ENCODE measurements at regions not wholly inside any gene's neighbourhood (a gene's known extent, or its start where the extent isn't known, plus 50 kb on each side); places are given as distances from the start of the nearest gene placed in this dataset.
A peak's percentile ranks its signal among the peaks of the same experiment; 100 is the strongest.

DNA sequence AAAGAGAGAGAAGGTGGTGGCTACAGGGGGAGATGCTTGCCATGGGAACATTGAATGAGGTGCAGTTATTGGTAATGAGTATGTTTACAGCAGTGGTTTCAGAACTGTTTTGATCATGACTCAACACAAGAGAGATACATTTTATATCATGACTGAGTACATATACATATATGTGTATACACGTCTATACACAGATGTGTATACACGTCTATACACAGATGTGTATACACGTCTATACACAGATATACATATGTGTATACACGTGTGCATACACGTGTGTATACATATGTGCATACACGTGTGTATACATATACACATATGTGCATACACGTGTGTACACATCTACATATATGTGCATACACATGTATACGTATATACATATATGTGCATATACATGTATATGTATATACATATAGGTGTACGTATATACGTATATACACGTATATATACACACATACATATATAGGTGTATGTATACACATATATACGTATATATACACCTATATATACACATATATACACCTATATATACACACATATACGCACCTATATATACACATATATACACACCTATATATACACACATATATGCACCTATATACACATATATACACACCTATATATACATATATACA is 518.5 kb downstream of the TSN start:
- no peak overlapping the region for H3K27ac ChIP-seq (ENCODE audit: low read depth in 1 of 2, low read length in 1 of 2)
- 90% methylated on average over 11 of the region's 13 CpGs for WGBS
- no peaks in the 10 kb centered on the region for H3K36me3 ChIP-seq (ENCODE audit: control insufficient read depth in 2 of 2, insufficient read depth in 2 of 2, low read length in 1 of 2)
- H3K4me1 ChIP-seq (ENCODE audit: control insufficient read depth in 2 of 2, insufficient read depth in 2 of 2, low read length in 2 of 2): no peaks in the 10 kb centered on the region
- no peak for DNase-seq (ENCODE audit: low read depth in 6 of 9, low spot score in 9 of 9)
- no peak overlapping the region for H3K4me3 ChIP-seq (ENCODE audit: low read length in 2 of 2)
- H3K27me3 ChIP-seq (ENCODE audit: control insufficient read depth in 2 of 2, insufficient read depth in 1 of 2, low read length in 1 of 2): no peaks in the 10 kb centered on the region
- no peaks in the 10 kb centered on the region for H3K9me3 ChIP-seq (ENCODE audit: control insufficient read depth in 2 of 2, insufficient read depth in 1 of 2, low read length in 1 of 2)

- Histone ChIP-seq H3K27ac (ENCODE audit: low read depth in 1 of 2, low read length in 1 of 2) (no peak overlapping the region), H3K9me3 (ENCODE audit: control insufficient read depth in 2 of 2, insufficient read depth in 1 of 2, low read length in 1 of 2) (no peaks in the 10 kb centered on the region), H3K4me1 (ENCODE audit: control insufficient read depth in 2 of 2, insufficient read depth in 2 of 2, low read length in 2 of 2) (no peaks in the 10 kb centered on the region), H3K4me3 (ENCODE audit: low read length in 2 of 2) (no peak overlapping the region), H3K27me3 (ENCODE audit: control insufficient read depth in 2 of 2, insufficient read depth in 1 of 2, low read length in 1 of 2) (no peaks in the 10 kb centered on the region), H3K36me3 (ENCODE audit: control insufficient read depth in 2 of 2, insufficient read depth in 2 of 2, low read length in 1 of 2) (no peaks in the 10 kb centered on the region)
- WGBS: 64% methylated on average over 3 of the region's 3 CpGs
- no peak for DNase-seq (ENCODE audit: low read depth in 6 of 9, low spot score in 9 of 9)
These were observed 522.5 kb downstream of the TSN start for GRCh38 chr2:122277956-122278355.

GRCh38 chr2:122300758-122301157 is 545.3 kb downstream of the TSN start:
- no peak for DNase-seq (ENCODE audit: low read depth in 6 of 9, low spot score in 9 of 9)
- Histone ChIP-seq H3K36me3 (ENCODE audit: control insufficient read depth in 2 of 2, insufficient read depth in 2 of 2, low read length in 1 of 2) (no peaks in the 10 kb centered on the region), H3K27me3 (ENCODE audit: control insufficient read depth in 2 of 2, insufficient read depth in 1 of 2, low read length in 1 of 2) (no peaks in the 10 kb centered on the region), H3K27ac (ENCODE audit: low read depth in 1 of 2, low read length in 1 of 2) (no peak overlapping the region), H3K4me3 (ENCODE audit: low read length in 2 of 2) (no peak overlapping the region), H3K4me1 (ENCODE audit: control insufficient read depth in 2 of 2, insufficient read depth in 2 of 2, low read length in 2 of 2) (no peaks in the 10 kb centered on the region), H3K9me3 (ENCODE audit: control insufficient read depth in 2 of 2, insufficient read depth in 1 of 2, low read length in 1 of 2) (peaks cover 0 to 5% of the 10 kb centered on the region in 2 donors)
- 94% methylated on average over 3 of the region's 3 CpGs for WGBS

DNA sequence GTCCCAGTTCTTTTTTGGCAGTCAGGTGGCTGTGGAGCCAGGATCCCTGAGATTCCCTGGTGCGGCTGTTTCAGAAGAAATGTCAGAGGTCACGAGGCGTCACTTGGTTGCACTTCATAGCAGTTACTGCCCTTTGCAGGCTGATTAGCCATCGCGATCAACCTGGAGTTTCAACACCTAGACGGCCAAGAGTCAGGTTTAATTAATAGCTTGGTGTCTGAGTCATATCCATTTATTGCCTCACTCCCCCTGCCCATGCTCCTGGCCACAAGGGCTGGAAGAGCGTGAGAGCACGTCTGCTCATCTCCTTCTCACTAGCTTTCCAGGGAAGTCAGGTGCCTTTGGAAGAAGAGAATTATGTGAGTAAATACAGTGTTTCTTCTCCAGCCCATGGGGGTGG is 552.3 kb downstream of the TSN start:
- Histone ChIP-seq H3K27me3 (ENCODE audit: control insufficient read depth in 2 of 2, insufficient read depth in 1 of 2, low read length in 1 of 2) (no peaks in the 10 kb centered on the region), H3K9me3 (ENCODE audit: control insufficient read depth in 2 of 2, insufficient read depth in 1 of 2, low read length in 1 of 2) (no peaks in the 10 kb centered on the region), H3K4me1 (ENCODE audit: control insufficient read depth in 2 of 2, insufficient read depth in 2 of 2, low read length in 2 of 2) (no peaks in the 10 kb centered on the region), H3K36me3 (ENCODE audit: control insufficient read depth in 2 of 2, insufficient read depth in 2 of 2, low read length in 1 of 2) (no peaks in the 10 kb centered on the region), H3K27ac (ENCODE audit: low read depth in 1 of 2, low read length in 1 of 2) (no peak overlapping the region), H3K4me3 (ENCODE audit: low read length in 2 of 2) (no peak overlapping the region)
- DNase-seq (ENCODE audit: low read depth in 6 of 9, low spot score in 9 of 9): no peak
- 83% methylated on average over 8 of the region's 8 CpGs for WGBS

DNA sequence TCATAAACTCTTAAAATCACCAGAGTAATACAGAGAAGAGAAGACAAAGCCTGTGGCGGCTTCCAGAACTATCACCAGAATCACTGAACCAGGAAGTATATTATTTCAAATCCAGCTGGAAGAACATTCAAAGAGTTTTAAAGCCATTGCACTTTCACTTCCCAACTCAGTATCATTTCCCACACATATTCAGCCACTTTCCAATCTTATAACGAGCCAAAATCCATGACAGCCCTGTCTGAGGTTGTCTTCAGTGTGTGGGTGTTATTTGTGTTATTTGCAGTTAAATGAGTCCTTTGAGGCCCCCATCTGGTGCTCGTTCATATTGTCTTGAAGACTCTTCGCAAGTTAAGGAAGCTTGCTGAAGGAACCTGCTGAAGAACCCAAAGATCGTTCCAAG is 559.9 kb downstream of the TSN start:
- DNase-seq (ENCODE audit: low read depth in 6 of 9, low spot score in 9 of 9): peak in 1 of 9 donors; percentile 12
- H3K36me3 ChIP-seq (ENCODE audit: control insufficient read depth in 2 of 2, insufficient read depth in 2 of 2, low read length in 1 of 2): no peaks in the 10 kb centered on the region
- no peak overlapping the region for H3K4me3 ChIP-seq (ENCODE audit: low read length in 2 of 2)
- H3K27me3 ChIP-seq (ENCODE audit: control insufficient read depth in 2 of 2, insufficient read depth in 1 of 2, low read length in 1 of 2): no peaks in the 10 kb centered on the region
- H3K4me1 ChIP-seq (ENCODE audit: control insufficient read depth in 2 of 2, insufficient read depth in 2 of 2, low read length in 2 of 2): no peaks in the 10 kb centered on the region
- no peak overlapping the region for H3K27ac ChIP-seq (ENCODE audit: low read depth in 1 of 2, low read length in 1 of 2)
- 84% methylated on average over 5 of the region's 5 CpGs for WGBS
- H3K9me3 ChIP-seq (ENCODE audit: control insufficient read depth in 2 of 2, insufficient read depth in 1 of 2, low read length in 1 of 2): no peaks in the 10 kb centered on the region

DNA sequence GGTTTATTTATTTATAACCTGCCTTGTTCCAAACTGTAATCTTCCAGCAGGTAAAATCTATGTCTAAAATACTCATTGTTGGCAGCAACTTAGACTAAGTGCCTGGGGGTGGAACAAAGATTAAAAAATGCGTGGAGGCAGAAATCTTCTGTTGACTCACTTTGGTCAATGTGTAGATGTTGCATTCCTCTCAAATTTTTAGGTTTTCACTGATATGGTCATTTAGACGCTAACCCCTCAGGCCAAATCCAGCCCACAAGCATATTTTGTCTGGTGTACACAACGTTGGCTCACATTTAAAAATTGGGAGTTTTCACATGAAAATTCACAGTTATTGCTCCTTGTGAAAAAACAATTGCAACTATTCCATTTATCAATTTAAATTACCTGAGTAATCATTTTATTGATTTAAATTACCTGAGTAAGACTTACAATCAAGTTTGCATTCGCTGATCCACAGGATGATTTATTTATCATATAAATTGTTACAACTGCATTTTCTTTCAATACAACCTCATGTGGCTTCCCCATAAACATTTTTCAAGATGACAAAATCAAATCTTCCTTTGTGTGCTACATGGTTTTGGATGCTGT is 564.2 kb downstream of the TSN start:
- no peaks in the 10 kb centered on the region for H3K36me3 ChIP-seq (ENCODE audit: control insufficient read depth in 2 of 2, insufficient read depth in 2 of 2, low read length in 1 of 2)
- no peak overlapping the region for H3K27ac ChIP-seq (ENCODE audit: low read depth in 1 of 2, low read length in 1 of 2)
- H3K9me3 ChIP-seq (ENCODE audit: control insufficient read depth in 2 of 2, insufficient read depth in 1 of 2, low read length in 1 of 2): no peaks in the 10 kb centered on the region
- no peaks in the 10 kb centered on the region for H3K27me3 ChIP-seq (ENCODE audit: control insufficient read depth in 2 of 2, insufficient read depth in 1 of 2, low read length in 1 of 2)
- 96% methylated on average over 4 of the region's 4 CpGs for WGBS
- no peaks in the 10 kb centered on the region for H3K4me1 ChIP-seq (ENCODE audit: control insufficient read depth in 2 of 2, insufficient read depth in 2 of 2, low read length in 2 of 2)
- DNase-seq (ENCODE audit: low read depth in 6 of 9, low spot score in 9 of 9): no peak
- H3K4me3 ChIP-seq (ENCODE audit: low read length in 2 of 2): no peak overlapping the region

DNA sequence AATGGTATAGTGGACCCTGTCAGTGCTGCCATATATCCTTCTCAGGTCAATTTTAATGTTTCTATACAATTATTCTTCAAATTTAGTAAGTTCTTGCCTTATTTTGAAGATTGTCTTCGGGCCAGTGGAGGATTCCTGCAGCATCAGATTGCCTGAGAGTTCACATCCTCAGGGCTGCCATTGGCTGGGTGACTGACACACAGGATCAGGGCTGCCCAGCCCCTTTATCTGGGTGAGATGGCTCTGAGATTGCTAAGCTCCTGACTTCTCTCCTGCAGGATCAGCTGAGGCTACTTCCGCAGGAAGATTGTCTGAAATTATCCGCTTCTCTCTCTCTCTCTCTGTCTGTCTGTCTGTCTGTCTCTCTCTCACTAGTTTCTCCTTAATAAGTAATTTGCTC is 567.4 kb downstream of the TSN start:
- Histone ChIP-seq H3K27me3 (ENCODE audit: control insufficient read depth in 2 of 2, insufficient read depth in 1 of 2, low read length in 1 of 2) (no peaks in the 10 kb centered on the region), H3K4me1 (ENCODE audit: control insufficient read depth in 2 of 2, insufficient read depth in 2 of 2, low read length in 2 of 2) (no peaks in the 10 kb centered on the region), H3K27ac (ENCODE audit: low read depth in 1 of 2, low read length in 1 of 2) (no peak overlapping the region), H3K4me3 (ENCODE audit: low read length in 2 of 2) (no peak overlapping the region), H3K9me3 (ENCODE audit: control insufficient read depth in 2 of 2, insufficient read depth in 1 of 2, low read length in 1 of 2) (no peaks in the 10 kb centered on the region), H3K36me3 (ENCODE audit: control insufficient read depth in 2 of 2, insufficient read depth in 2 of 2, low read length in 1 of 2) (no peaks in the 10 kb centered on the region)
- WGBS: 88% methylated on average over 3 of the region's 3 CpGs
- DNase-seq (ENCODE audit: low read depth in 6 of 9, low spot score in 9 of 9): no peak

GRCh38 chr2:122323927-122324326 is 568.5 kb downstream of the TSN start:
- H3K4me3 ChIP-seq (ENCODE audit: low read length in 2 of 2): no peak overlapping the region
- H3K27ac ChIP-seq (ENCODE audit: low read depth in 1 of 2, low read length in 1 of 2): no peak overlapping the region
- no peaks in the 10 kb centered on the region for H3K36me3 ChIP-seq (ENCODE audit: control insufficient read depth in 2 of 2, insufficient read depth in 2 of 2, low read length in 1 of 2)
- DNase-seq (ENCODE audit: low read depth in 6 of 9, low spot score in 9 of 9): no peak
- H3K9me3 ChIP-seq (ENCODE audit: control insufficient read depth in 2 of 2, insufficient read depth in 1 of 2, low read length in 1 of 2): no peaks in the 10 kb centered on the region
- WGBS: 91% methylated on average over 6 of the region's 6 CpGs
- no peaks in the 10 kb centered on the region for H3K27me3 ChIP-seq (ENCODE audit: control insufficient read depth in 2 of 2, insufficient read depth in 1 of 2, low read length in 1 of 2)
- H3K4me1 ChIP-seq (ENCODE audit: control insufficient read depth in 2 of 2, insufficient read depth in 2 of 2, low read length in 2 of 2): no peaks in the 10 kb centered on the region

GRCh38 chr2:122326471-122326870 is 571.0 kb downstream of the TSN start:
- Histone ChIP-seq H3K4me1 (ENCODE audit: control insufficient read depth in 2 of 2, insufficient read depth in 2 of 2, low read length in 2 of 2) (no peaks in the 10 kb centered on the region), H3K4me3 (ENCODE audit: low read length in 2 of 2) (no peak overlapping the region), H3K27me3 (ENCODE audit: control insufficient read depth in 2 of 2, insufficient read depth in 1 of 2, low read length in 1 of 2) (no peaks in the 10 kb centered on the region), H3K27ac (ENCODE audit: low read depth in 1 of 2, low read length in 1 of 2) (no peak overlapping the region), H3K36me3 (ENCODE audit: control insufficient read depth in 2 of 2, insufficient read depth in 2 of 2, low read length in 1 of 2) (no peaks in the 10 kb centered on the region), H3K9me3 (ENCODE audit: control insufficient read depth in 2 of 2, insufficient read depth in 1 of 2, low read length in 1 of 2) (no peaks in the 10 kb centered on the region)
- 79% methylated on average over 3 of the region's 3 CpGs for WGBS
- DNase-seq (ENCODE audit: low read depth in 6 of 9, low spot score in 9 of 9): no peak
